KMS-11 (cell line): ENCODE measurements at regions not wholly inside any gene's neighbourhood (a gene's known extent, or its start where the extent isn't known, plus 50 kb on each side); places are given as distances from the start of the nearest gene placed in this dataset.

Experiments used
- H2AFZ ChIP-seq: fragments of 200-600 bp; sonication (generic); 2 replicates; pipeline ENCODE4 v1.6.1; 2016; ENCODE audit warnings: antibody characterized with exemption, mixed run types, low read depth
- H3K27ac ChIP-seq: fragments of 200-600 bp; sonication (generic); 2 replicates; pipeline ENCODE4 v1.6.1; 2016; ENCODE audit warnings: mild to moderate bottlenecking, mixed run types
- H3K27me3 ChIP-seq: fragments of 200-600 bp; sonication (generic); 2 replicates; pipeline ENCODE4 v1.6.1; 2017; ENCODE audit warnings: mild to moderate bottlenecking, low read depth, mixed run types, moderate library complexity; ENCODE audit not compliant: insufficient read depth
- H3K36me3 ChIP-seq: fragments of 200-600 bp; sonication (generic); 2 replicates; pipeline ENCODE4 v1.6.1; 2017; ENCODE audit warnings: mild to moderate bottlenecking, mixed run types; ENCODE audit not compliant: insufficient read depth
- H3K4me1 ChIP-seq: fragments of 200-600 bp; sonication (generic); 2 replicates; pipeline ENCODE4 v1.6.1; 2016; ENCODE audit warnings: mild to moderate bottlenecking, low read depth, mixed run types; ENCODE audit not compliant: poor library complexity, severe bottlenecking
- H3K4me2 ChIP-seq: fragments of 200-600 bp; sonication (generic); 2 replicates; pipeline ENCODE4 v1.7.0; 2016; ENCODE audit warnings: mild to moderate bottlenecking, mixed run types
- H3K4me3 ChIP-seq: fragments of 200-600 bp; sonication (generic); IDR thresholded peaks from 2 replicates; pipeline ENCODE4 v1.6.1; 2017; ENCODE audit warnings: low read depth, low read length, mixed read lengths; ENCODE audit not compliant: insufficient read depth
- H3K79me2 ChIP-seq: fragments of 200-600 bp; sonication (generic); 2 replicates; pipeline ENCODE4 v1.6.1; 2016; ENCODE audit warnings: low read depth, mixed run types; ENCODE audit not compliant: insufficient read depth
- H3K9ac ChIP-seq: fragments of 200-600 bp; sonication (generic); 2 replicates; pipeline ENCODE4 v1.6.1; 2016; ENCODE audit warnings: mild to moderate bottlenecking, mixed run types
- H4K20me1 ChIP-seq: fragments of 200-600 bp; sonication (generic); 2 replicates; pipeline ENCODE4 v1.6.1; 2016; ENCODE audit warnings: mild to moderate bottlenecking, mixed run types; ENCODE audit not compliant: insufficient read depth
- TF ChIP-seq, protein P1 (sequence below): fragments of 200-600 bp; sonication (generic); conservative IDR thresholded peaks from 2 replicates; pipeline ENCODE4 v1.6.1; 2017; ENCODE audit warnings: low read depth, mild to moderate bottlenecking, antibody characterized with exemption, low read length, moderate library complexity, mixed read lengths

DNA sequence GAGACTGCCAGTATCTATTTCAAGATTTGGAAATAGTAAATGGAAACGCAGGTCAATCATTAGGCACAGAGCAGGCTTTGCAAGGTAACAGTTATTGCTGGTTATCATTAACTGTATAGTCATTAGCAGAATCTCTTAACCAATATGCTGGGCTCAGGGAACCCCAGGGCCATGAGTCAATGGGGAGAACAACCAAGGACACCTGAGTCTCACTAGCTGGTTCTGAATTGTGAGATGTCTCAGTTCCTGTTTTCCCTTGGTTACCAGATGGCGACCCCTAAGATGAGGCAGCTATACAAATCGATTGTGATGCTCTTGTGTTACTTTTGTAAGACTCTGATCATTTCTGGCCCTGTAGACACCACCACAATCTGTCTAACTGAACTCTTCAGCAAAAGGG, 385.3 kb downstream of the HAPSTR1 start:
- Histone ChIP-seq H3K4me2 (no peak overlapping the region), H2AFZ (no peak overlapping the region), H3K36me3 (no peaks in the 10 kb centered on the region), H3K27me3 (no peaks in the 10 kb centered on the region), H3K79me2 (no peaks in the 10 kb centered on the region), H3K9ac (no peak overlapping the region), H3K4me1 (no peaks in the 10 kb centered on the region), H4K20me1 (no peaks in the 10 kb centered on the region), H3K4me3 (no peak overlapping the region), H3K27ac (no peak overlapping the region)
- TF ChIP-seq, protein P1, sequence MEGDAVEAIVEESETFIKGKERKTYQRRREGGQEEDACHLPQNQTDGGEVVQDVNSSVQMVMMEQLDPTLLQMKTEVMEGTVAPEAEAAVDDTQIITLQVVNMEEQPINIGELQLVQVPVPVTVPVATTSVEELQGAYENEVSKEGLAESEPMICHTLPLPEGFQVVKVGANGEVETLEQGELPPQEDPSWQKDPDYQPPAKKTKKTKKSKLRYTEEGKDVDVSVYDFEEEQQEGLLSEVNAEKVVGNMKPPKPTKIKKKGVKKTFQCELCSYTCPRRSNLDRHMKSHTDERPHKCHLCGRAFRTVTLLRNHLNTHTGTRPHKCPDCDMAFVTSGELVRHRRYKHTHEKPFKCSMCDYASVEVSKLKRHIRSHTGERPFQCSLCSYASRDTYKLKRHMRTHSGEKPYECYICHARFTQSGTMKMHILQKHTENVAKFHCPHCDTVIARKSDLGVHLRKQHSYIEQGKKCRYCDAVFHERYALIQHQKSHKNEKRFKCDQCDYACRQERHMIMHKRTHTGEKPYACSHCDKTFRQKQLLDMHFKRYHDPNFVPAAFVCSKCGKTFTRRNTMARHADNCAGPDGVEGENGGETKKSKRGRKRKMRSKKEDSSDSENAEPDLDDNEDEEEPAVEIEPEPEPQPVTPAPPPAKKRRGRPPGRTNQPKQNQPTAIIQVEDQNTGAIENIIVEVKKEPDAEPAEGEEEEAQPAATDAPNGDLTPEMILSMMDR, result no peak

DNA sequence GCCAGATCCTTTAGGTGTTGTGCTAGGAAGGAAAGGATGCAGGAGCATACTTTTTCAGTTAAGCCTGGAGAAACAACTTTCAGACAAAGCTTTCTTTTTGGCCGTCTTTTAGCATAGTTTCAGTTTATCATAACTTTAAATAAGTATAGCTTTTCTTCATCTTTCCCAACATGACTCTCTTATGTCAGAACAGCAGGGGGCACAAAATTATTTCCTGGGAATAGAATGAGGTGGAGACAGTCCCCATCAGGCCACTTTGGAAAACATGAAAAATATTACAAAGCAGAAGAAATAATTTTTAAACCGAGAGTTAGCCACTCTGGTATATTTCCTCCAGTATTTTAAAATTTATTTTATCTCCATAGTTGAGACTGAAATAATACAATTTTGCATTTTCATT, 387.6 kb downstream of the HAPSTR1 start:
- Histone ChIP-seq H3K27ac (no peak overlapping the region), H3K4me3 (no peak overlapping the region), H3K27me3 (no peaks in the 10 kb centered on the region), H3K4me1 (no peaks in the 10 kb centered on the region), H2AFZ (no peak overlapping the region), H3K79me2 (no peaks in the 10 kb centered on the region), H3K4me2 (no peak overlapping the region), H3K9ac (no peak overlapping the region), H3K36me3 (no peaks in the 10 kb centered on the region), H4K20me1 (no peaks in the 10 kb centered on the region)
- TF ChIP-seq, protein P1, result no peak

DNA sequence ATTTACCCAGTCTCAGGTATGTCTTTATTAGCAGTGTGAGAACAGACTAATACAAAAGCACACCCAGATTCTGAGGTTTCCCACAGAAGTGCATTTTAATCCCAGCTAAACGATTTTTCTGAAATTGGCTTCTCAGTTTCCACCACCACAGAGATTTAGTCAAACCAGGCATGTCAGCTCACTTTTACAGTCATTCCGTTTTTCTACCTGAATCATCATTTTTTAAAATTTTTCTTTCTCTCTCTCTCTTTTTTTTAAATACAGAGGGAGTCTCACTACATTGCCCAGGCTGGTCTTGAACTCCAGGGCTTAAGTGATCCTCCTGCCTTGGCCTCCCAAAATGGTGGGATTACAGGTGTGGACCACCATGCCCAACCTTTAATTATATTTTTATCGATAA, 389.1 kb downstream of the HAPSTR1 start:
- no peaks in the 10 kb centered on the region for H3K4me1 ChIP-seq
- H3K9ac ChIP-seq, result no peak overlapping the region
- H3K36me3 ChIP-seq, result no peaks in the 10 kb centered on the region
- H3K27me3 ChIP-seq, result no peaks in the 10 kb centered on the region
- H3K4me3 ChIP-seq, result no peak overlapping the region
- no peak overlapping the region for H3K27ac ChIP-seq
- H3K79me2 ChIP-seq, result no peaks in the 10 kb centered on the region
- H3K4me2 ChIP-seq, result no peak overlapping the region
- TF ChIP-seq, protein P1, result no peak
- no peak overlapping the region for H2AFZ ChIP-seq
- no peaks in the 10 kb centered on the region for H4K20me1 ChIP-seq

DNA sequence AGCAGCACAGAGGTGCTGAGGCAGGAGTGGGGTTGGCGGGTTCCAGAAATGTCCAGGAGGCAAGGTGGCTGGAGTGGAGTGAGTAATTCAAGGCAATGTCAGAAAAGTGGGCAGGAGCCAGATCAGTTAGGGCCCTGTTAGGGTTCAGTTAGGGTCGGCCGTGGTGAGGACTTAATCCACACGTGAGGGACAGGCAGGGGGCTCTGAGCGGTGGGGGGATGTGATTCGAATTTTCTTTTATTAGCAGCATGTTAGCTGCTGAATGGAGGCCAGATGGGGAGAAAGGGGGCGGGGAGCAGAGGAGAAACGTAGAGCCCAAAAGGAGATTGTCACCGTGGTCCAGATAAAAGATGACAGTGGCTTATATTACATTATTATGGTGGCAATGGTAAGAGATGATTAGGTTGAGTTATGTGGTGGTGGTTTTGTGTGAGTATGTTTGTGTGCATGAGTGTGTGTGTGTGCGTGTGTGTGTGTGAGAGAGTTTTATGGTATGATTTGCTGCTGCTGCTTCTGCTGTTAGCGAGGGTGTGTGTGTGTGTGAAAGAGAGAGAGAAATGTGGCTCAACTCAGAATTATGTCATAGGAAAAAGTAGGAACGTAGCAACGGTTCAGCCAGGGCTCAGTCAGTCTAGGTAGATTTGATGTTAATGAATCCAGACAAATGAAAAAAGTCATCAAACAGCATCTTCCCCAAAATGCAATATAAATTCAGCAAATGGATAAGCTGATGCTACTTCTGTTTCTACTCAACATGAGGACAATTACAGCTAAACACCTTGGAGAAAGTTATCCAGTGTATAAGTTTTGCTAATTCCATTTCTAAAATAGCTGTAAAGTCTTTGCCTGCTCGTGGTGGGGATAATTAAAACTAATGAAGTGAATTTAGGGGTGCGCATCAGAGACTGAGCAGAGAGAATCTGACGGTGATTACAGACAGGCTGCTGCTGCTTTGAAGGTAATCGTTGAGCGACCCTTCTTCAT, 390.6 kb downstream of the HAPSTR1 start:
- no peaks in the 10 kb centered on the region for H3K4me1 ChIP-seq
- H3K36me3 ChIP-seq, result no peaks in the 10 kb centered on the region
- H3K27ac ChIP-seq, result no peak overlapping the region
- no peak overlapping the region for H2AFZ ChIP-seq
- no peaks in the 10 kb centered on the region for H3K27me3 ChIP-seq
- no peak overlapping the region for H3K4me2 ChIP-seq
- H4K20me1 ChIP-seq, result no peaks in the 10 kb centered on the region
- H3K4me3 ChIP-seq, result no peak overlapping the region
- H3K79me2 ChIP-seq, result no peaks in the 10 kb centered on the region
- TF ChIP-seq, protein P1, result no peak
- no peak overlapping the region for H3K9ac ChIP-seq
